ENCODE measurements at regions not wholly inside any gene's neighbourhood (a gene's known extent, or its start where the extent isn't known, plus 50 kb on each side); places are given as distances from the start of the nearest gene placed in this dataset.

GRCh38 chr1:38551318-38552307, 308.0 kb downstream of the RRAGC start:
- Histone ChIP-seq H3K4me3 (no peak overlapping the region), H3K9me3 (no peaks in the 10 kb centered on the region), H3K36me3 (no peaks in the 10 kb centered on the region), H3K27me3 (replicated peaks; ENCODE audit: insufficient read depth) (no peaks in the 10 kb centered on the region), H3K27ac (no peak overlapping the region), H3K4me1 (ENCODE audit: control insufficient read depth in 1 of 2, low read depth in 2 of 2) (no peaks in the 10 kb centered on the region)
- no peak for DNase-seq (ENCODE audit: low spot score)
- TF ChIP-seq CTCF (IDR thresholded peaks at IDR 0.05), result no peak
- ATAC-seq (ENCODE audit: insufficient number of reproducible peaks, low FRiP score, low read depth), result no peak

GRCh38 chr1:38549191-38549590, 310.4 kb downstream of the RRAGC start:
- H3K9me3 ChIP-seq, result no peaks in the 10 kb centered on the region
- no peak for ATAC-seq (ENCODE audit: insufficient number of reproducible peaks, low FRiP score, low read depth)
- no peak for DNase-seq (ENCODE audit: low spot score)

GRCh38 chr1:38547321-38547720, 312.3 kb downstream of the RRAGC start:
- TF ChIP-seq CTCF (IDR thresholded peaks at IDR 0.05), result no peak
- DNase-seq (ENCODE audit: low spot score) (no peak), ATAC-seq (ENCODE audit: insufficient number of reproducible peaks, low FRiP score, low read depth) (no peak)
- no peak overlapping the region for H3K4me3 ChIP-seq
- H3K9me3 ChIP-seq, result no peaks in the 10 kb centered on the region
- H3K27ac ChIP-seq, result no peak overlapping the region
- no peaks in the 10 kb centered on the region for H3K27me3 ChIP-seq (replicated peaks; ENCODE audit: insufficient read depth)
- H3K4me1 ChIP-seq (ENCODE audit: control insufficient read depth in 1 of 2, low read depth in 2 of 2), result no peaks in the 10 kb centered on the region
- no peaks in the 10 kb centered on the region for H3K36me3 ChIP-seq

More at GRCh38 chr1:38549191-38549590, 310.4 kb downstream of the RRAGC start:
- Histone ChIP-seq H3K4me3 (no peak overlapping the region), H3K27me3 (replicated peaks; ENCODE audit: insufficient read depth) (no peaks in the 10 kb centered on the region), H3K36me3 (no peaks in the 10 kb centered on the region), H3K4me1 (ENCODE audit: control insufficient read depth in 1 of 2, low read depth in 2 of 2) (no peaks in the 10 kb centered on the region), H3K27ac (no peak overlapping the region)
- no peak for TF ChIP-seq CTCF (IDR thresholded peaks at IDR 0.05)

- no peak for TF ChIP-seq CTCF (IDR thresholded peaks at IDR 0.05)
Measured at GRCh38 chr1:38546636-38547035, 312.9 kb downstream of the RRAGC start.

GRCh38 chr1:38541223-38541622, 318.3 kb downstream of the RRAGC start:
- no peak for DNase-seq (ENCODE audit: low spot score)
- H3K27ac ChIP-seq, result no peak overlapping the region
- H3K4me1 ChIP-seq (ENCODE audit: control insufficient read depth in 1 of 2, low read depth in 2 of 2), result no peaks in the 10 kb centered on the region
- H3K9me3 ChIP-seq, result no peaks in the 10 kb centered on the region
- no peak overlapping the region for H3K4me3 ChIP-seq
- no peaks in the 10 kb centered on the region for H3K27me3 ChIP-seq (replicated peaks; ENCODE audit: insufficient read depth)
- no peak for TF ChIP-seq CTCF (IDR thresholded peaks at IDR 0.05)
- H3K36me3 ChIP-seq, result no peaks in the 10 kb centered on the region
- no peak for ATAC-seq (ENCODE audit: insufficient number of reproducible peaks, low FRiP score, low read depth)

More at GRCh38 chr1:38546636-38547035, 312.9 kb downstream of the RRAGC start:
- Histone ChIP-seq H3K4me3 (no peak overlapping the region), H3K9me3 (no peaks in the 10 kb centered on the region), H3K4me1 (ENCODE audit: control insufficient read depth in 1 of 2, low read depth in 2 of 2) (no peaks in the 10 kb centered on the region), H3K27ac (no peak overlapping the region), H3K27me3 (replicated peaks; ENCODE audit: insufficient read depth) (no peaks in the 10 kb centered on the region), H3K36me3 (no peaks in the 10 kb centered on the region)
- ATAC-seq (ENCODE audit: insufficient number of reproducible peaks, low FRiP score, low read depth), result no peak
- no peak for DNase-seq (ENCODE audit: low spot score)

Data from thoracic aorta (tissue), 2 donors.